Limb (tissue), 2 donors: ENCODE measurements at regions not wholly inside any gene's neighbourhood (a gene's known extent, or its start where the extent isn't known, plus 50 kb on each side); places are given as distances from the start of the nearest gene placed in this dataset.

Source experiments
- DNase-seq, 2 donors: peaks; one replicate each; pipeline ENCODE4 v3.0.0-alpha.2; 2016; ENCODE audit errors: extremely low spot score in 2 of 2

DNA sequence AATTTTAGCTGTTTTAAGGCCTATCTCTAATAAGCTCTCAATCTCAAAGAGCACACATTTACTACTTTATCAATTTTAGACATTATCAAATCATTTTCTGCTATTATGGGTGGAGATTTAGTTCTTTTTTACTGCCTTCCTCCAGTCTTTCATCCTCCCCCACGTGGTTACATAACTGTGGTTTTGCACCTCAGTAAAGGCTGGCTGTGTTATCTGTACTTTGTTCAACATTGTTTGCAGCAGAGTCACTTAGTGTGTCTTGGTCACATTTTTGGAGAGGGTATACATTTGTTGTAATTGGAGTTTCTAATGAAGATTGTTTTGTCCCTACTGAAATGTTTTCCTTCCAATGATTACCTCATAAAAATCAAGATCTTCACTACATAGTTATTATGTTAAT is 549.6 kb upstream of the CELF4 start:
- no peak for DNase-seq

GRCh38 chr18:38087538-38087937 is 521.9 kb upstream of the CELF4 start:
- DNase-seq, result no peak

- no peak for DNase-seq
These were observed 515.9 kb upstream of the CELF4 start for GRCh38 chr18:38081516-38081915.

DNA sequence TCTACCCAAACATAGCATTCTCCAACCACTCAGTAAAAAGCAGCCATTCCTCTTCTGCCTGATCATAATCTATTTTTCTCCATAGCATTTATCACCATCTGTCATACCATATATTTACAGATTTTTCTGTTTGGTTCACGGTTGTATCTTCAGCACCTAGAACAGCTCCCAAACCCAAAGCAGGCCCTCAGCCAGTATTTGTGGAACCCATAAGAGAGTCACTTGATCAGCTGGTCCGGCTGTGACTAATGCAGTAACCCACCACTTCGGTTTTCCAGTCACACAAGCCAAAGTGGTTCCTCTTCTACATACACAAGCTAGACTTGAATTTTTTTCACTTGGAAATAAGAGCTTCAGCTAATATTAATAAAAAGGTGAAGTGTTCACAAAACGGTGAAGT is 511.6 kb upstream of the CELF4 start:
- peak; percentile 32 to 34 for DNase-seq

DNA sequence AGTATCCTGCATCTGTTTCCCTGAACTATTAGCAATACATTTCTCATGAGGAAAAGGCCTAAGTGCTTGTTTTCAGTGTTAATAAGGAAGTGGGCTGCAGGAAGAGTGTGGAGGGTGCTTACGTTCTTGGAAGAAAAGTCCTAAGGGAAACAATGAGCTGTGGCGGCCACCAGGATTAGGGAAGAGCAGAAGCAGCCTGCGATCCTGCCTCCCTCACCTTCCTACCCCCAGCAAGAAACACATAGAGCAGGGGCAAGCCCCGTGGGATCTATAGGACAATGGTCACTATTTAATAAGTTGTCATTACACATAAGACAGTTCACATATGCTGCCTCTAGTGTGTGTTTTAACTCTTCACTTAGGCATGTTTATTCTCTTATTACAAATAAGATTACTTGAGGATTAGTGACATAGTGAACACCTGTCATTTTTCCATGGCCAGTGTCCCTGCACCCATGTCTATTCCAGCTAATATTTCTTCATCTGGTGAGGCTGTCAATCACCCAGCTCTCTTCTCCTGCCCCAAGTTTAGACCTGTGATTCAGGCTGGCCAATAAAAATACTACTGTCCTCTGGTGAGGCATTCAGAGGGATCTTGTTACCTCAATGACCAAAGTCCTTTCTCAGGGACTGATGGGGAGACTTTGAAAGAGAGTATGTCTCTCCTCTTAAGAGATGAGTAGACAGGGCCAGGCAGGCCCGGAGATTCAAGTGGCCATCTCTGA is 510.9 kb upstream of the CELF4 start:
- no peak for DNase-seq

DNA sequence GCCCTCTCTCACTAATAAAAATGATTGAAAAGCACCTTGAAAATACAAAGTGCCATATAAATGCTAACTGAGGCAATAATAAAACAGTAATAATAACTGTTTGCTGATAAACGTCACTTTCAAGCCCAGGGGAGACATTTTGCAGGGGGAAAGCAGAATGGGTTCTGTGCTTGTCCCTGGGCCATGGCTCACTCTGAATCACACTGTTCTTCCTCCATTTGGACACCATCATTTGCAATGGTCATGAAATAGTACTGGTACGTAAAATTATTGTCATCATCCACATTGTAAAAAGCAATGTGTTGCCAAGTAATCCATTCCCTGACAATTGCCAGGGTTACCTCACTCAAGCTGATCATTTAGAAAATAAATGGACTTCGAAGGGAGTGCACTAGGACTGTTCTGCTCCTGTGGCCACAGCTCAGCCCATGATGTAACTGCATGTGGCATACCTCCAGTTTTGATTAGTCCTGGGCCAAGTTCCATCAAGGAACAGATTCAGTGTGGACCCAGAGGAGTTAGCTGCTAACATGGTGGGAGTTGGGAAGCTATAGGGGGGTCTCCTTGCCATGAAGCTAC is 508.8 kb upstream of the CELF4 start:
- DNase-seq, result no peak

GRCh38 chr18:38067821-38068220 is 502.2 kb upstream of the CELF4 start:
- DNase-seq, result no peak

DNA sequence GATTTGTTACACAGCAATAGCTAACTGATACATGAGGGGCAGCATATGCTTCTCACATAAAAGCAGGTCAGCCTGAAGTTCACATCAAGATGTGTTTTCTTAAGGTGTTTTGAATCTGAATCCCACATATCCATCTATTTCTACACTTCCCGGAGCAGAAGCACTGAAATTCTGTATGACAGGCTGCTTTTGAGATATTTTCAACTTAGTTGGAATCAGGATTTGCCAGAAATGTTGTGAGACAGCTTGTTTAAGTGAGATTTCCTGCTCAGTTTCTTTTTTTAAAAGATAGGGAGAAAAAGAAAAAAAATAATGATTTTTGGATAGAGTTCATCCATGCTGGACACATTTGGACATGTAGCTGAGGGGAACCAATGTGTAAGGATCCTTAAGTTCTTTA is 501.5 kb upstream of the CELF4 start:
- no peak for DNase-seq

GRCh38 chr18:38052879-38053590 is 487.4 kb upstream of the CELF4 start:
- no peak for DNase-seq

DNA sequence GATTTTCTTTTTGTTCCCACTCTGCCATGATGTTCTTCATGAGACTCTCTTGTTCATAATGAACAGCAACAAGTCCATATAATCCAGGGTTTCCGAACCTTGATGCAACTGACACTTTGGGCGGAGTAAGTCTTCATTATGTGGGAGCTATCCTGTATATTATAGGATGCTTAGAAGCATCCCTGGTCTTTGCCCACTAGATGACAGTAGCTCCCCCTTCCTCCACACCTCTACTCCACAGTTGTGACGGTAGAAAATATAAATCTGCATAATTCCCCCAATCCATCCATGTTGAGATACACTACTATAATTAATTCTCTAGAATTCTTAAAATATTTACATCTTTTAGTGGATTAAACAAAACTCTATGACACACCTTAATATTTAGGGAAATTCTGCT is 482.2 kb upstream of the CELF4 start:
- no peak for DNase-seq

- DNase-seq, result no peak
These were observed 481.1 kb upstream of the CELF4 start for GRCh38 chr18:38046651-38047050.

DNA sequence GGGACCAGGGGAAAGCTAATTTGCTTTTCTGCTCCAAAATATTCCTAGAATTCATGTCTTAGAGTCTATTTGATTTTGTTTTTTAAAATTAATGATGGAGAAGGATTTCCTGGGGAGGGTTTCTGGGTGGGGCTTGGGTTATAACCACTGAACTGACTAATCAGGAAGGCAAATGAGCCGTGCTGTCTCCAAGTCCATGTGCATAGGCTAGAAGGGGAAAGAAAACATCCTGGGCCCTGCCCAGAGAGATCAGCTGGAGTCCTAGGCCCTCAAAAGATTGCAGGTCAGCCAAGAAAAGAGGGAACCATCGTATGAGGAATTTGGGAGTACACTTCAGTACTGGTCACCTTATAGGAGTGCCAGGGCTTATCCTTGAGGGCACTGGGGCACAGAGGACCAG is 480.2 kb upstream of the CELF4 start:
- DNase-seq, result no peak

DNA sequence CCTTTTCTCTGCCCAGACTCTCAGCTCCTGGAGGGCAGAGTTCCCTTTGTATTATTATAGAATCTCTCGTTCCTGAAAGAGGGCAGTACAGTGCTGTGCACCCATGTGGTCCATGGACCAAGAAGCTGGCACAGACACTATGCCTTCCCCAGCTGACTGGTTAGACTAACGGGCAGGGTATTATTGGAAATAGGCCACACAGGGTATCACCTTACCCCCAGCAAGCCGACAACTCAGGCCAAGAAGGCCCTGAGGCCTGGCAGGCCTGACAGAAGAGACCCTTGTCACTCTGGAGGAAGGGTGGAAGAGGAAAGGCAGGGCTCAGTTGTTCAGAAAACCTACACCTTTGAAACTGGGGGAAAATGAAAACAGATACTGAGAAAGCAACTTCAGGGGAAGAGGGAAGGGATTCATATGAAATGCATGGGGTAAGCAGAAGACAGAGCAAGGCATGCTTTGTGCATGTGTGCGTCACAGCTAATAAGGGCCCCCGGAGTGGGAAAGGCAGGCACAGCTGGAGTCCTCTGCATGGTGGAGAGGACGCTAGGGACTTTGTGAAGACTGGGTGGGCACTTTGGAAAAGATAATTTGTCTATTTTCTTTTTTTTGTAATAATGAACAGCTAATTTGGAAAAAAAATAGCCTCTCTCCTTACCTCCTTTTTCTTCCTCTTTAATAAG is 476.8 kb upstream of the CELF4 start:
- DNase-seq, result peak in 1 of 2 donors; percentile 15

DNA sequence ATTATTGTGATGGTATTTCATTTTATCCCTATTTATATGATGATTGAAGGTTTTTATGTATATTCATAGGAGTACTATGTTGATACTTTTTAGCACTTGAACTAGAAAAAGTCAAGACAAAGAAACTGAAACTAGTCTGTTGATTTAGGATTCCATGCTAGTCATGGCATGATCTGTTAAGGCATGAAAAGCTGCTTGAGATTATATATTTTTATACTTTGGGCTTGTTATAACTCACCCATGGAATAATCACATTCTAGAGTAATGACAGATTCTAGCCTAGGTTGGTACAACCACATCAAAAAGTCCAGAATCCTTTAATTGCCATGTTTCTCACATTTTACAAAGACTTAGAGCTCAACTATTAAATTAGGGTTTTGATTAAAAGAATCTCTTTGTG is 472.6 kb upstream of the CELF4 start:
- no peak for DNase-seq

DNA sequence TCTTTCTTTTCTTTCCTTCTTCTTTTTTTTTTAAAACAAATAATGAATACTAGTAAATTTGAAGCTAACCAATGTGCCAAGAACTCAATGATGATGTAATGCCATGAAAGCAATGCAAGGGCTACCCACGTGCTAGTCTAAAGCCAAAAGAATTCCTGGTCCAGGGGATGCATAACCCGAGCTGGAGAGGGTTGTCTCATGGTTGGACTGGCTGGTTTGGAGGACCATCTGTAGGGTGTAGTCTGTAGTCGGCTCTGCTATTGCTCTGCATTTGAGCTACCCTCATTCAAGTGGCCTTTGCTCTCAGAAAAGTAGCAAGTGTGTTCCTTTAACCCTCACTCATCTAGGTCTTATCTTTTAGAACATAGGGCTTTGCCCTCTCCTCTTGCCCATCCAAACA is 469.6 kb upstream of the CELF4 start:
- DNase-seq, result no peak

DNA sequence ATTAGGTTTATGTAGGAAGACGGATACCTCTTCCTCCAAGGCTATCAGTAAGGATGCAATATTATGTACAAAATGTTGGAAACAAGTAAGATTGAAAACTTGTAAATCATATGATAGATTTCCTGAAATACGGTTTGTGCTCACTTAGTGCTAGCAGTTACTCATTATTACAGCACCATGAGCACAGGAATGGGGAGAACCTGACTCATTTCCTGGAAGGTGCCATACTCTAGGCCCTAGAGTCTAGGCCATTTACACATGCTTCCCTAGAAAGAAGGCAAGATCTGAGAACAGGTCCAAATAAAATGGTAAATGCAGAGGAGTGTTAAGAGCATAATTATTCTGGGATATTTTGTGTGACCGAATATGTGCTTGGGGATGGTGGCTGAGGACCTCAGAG is 467.7 kb upstream of the CELF4 start:
- DNase-seq, result no peak

- DNase-seq, result no peak
These were observed 466.9 kb upstream of the CELF4 start for GRCh38 chr18:38032516-38032915.

DNA sequence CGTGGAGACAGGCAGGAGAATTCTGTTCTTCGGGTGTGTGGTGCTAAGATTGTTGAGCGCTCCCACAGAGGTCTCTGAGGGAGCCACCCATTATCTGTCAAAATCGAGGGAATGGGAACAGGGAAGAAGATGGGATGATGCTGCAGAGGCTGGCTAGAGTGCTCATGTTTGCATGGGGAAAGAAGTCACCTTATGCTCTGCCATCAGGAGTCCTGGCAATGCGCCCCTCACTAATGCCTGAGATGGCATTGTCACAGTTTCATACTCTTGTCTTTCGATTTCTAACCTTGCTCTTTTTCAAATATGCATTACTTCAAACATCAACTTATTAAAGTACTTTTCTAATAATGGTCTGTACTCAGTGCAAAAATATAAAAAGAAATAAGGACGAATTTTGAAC is 463.3 kb upstream of the CELF4 start:
- DNase-seq, result no peak

DNA sequence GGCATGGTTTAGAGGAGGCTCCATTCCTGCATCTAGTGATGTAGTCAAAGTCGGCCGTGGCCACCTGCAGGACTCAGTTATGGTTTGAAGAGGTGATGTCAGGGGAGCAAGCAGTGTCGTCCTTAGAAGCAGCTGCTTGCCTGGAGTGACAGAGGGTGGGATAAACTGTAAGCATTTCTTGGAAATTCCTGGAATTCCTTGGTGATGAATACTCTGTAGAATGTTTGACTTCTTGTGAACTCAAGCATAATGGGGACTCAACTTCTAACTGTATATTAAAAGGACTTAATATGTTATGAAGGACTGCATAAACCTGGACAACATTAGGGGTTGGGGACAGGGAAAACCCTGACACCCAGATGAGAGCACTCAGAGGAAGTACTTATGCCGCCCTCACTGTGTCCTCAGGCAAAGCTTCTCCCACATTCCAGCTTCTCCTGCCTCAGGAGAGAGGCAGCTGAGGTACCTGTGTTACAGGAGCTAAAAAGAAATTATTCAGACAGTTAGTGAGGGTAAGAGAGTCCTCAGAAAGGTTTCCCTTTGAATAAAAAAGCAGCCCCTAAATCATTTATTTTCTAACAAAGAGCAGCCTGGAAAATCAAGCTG is 459.9 kb upstream of the CELF4 start:
- DNase-seq, result no peak

- DNase-seq, result no peak
These were observed 458.3 kb upstream of the CELF4 start for GRCh38 chr18:38023871-38024270.

DNA sequence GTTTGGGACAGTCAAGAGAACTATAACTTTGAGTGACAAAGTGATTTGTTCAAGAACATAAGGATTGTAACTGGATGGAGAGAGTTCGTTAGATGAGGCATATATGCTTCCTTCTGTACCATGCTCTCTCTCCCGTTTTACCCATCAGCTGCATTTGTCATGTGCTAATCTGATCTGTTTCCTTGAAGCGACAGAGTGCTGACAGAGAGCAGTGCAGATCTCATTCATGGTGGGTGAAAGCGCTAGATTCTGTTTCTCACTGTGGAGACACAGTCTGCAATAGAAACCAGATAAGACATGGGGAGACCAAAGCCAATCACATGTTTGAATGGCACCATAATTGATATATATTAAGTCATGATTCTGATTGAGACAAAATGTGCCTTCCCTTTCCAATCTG is 456.6 kb upstream of the CELF4 start:
- DNase-seq, result no peak

DNA sequence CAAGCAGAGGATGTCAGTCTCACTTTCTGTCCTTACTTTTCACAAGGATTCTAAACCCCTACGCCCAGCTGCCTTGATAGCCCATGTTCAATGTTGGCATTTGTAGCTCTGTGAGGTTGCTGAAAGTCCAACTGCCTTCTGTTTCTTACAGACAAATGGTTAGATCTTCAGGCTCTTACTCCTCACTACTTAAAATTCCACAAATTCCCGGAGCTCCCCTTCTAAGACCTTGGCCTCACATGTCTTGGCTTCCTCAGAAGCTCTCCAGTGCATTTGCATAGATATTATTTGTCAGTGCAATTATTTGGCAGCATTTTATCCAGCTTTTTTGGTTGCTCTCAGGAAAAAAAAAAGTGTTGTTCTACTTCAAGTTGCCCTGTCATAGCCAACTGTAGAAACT is 453.7 kb upstream of the CELF4 start:
- DNase-seq, result no peak
